ENCODE measurements at regions not wholly inside any gene's neighbourhood (a gene's known extent, or its start where the extent isn't known, plus 50 kb on each side); places are given as distances from the start of the nearest gene placed in this dataset.

DNA sequence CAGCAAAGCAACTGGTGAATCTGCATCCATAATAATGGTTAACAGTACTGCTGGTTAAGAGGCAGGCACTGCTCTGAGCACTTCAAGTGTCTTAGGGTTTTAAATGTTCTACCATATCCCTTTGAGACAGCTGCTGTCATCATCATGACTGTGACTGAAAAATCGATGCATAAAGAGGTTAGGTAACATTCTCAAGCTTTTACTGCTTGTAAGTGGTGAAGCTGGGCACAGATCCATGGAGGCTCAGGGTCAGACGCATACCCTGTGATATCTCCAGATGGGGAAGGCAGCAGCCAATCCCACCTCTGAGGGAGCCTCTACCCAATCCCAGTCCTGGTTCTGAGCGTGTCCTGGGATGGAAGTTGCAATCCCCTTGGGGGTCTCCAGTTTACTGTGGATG is 57.6 kb upstream of the SOX9 start:
- TF ChIP-seq, protein P1, sequence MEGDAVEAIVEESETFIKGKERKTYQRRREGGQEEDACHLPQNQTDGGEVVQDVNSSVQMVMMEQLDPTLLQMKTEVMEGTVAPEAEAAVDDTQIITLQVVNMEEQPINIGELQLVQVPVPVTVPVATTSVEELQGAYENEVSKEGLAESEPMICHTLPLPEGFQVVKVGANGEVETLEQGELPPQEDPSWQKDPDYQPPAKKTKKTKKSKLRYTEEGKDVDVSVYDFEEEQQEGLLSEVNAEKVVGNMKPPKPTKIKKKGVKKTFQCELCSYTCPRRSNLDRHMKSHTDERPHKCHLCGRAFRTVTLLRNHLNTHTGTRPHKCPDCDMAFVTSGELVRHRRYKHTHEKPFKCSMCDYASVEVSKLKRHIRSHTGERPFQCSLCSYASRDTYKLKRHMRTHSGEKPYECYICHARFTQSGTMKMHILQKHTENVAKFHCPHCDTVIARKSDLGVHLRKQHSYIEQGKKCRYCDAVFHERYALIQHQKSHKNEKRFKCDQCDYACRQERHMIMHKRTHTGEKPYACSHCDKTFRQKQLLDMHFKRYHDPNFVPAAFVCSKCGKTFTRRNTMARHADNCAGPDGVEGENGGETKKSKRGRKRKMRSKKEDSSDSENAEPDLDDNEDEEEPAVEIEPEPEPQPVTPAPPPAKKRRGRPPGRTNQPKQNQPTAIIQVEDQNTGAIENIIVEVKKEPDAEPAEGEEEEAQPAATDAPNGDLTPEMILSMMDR (conservative IDR thresholded peaks at IDR 0.05; ENCODE audit: low read depth in 2 of 2) = no peak
- TF ChIP-seq POLR2AphosphoS5 (IDR thresholded peaks at IDR 0.05; ENCODE audit: low read depth) = no peak
- TF ChIP-seq ETS1 (IDR thresholded peaks at IDR 0.05) = no peak
- TF ChIP-seq EZH2 (IDR thresholded peaks at IDR 0.05; ENCODE audit: low read depth, unreplicated experiment) = no peak
- TF ChIP-seq, protein P2, sequence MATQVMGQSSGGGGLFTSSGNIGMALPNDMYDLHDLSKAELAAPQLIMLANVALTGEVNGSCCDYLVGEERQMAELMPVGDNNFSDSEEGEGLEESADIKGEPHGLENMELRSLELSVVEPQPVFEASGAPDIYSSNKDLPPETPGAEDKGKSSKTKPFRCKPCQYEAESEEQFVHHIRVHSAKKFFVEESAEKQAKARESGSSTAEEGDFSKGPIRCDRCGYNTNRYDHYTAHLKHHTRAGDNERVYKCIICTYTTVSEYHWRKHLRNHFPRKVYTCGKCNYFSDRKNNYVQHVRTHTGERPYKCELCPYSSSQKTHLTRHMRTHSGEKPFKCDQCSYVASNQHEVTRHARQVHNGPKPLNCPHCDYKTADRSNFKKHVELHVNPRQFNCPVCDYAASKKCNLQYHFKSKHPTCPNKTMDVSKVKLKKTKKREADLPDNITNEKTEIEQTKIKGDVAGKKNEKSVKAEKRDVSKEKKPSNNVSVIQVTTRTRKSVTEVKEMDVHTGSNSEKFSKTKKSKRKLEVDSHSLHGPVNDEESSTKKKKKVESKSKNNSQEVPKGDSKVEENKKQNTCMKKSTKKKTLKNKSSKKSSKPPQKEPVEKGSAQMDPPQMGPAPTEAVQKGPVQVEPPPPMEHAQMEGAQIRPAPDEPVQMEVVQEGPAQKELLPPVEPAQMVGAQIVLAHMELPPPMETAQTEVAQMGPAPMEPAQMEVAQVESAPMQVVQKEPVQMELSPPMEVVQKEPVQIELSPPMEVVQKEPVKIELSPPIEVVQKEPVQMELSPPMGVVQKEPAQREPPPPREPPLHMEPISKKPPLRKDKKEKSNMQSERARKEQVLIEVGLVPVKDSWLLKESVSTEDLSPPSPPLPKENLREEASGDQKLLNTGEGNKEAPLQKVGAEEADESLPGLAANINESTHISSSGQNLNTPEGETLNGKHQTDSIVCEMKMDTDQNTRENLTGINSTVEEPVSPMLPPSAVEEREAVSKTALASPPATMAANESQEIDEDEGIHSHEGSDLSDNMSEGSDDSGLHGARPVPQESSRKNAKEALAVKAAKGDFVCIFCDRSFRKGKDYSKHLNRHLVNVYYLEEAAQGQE (IDR thresholded peaks at IDR 0.05; ENCODE audit: unreplicated experiment) = no peak
- no peak for TF ChIP-seq EZH2phosphoT487 (IDR thresholded peaks at IDR 0.05; ENCODE audit: unreplicated experiment)
- no peak for TF ChIP-seq ZNF331 (CRISPR knock-in tag; IDR thresholded peaks at IDR 0.05; ENCODE audit: low read depth)

Data from GM23338 (cell line).